GM18907 (cell line): ENCODE measurements at regions not wholly inside any gene's neighbourhood (a gene's known extent, or its start where the extent isn't known, plus 50 kb on each side); places are given as distances from the start of the nearest gene placed in this dataset.
"Not testable (repeated sequence)": the region's sequence is repeated elsewhere in the genome, so short reads cannot be mapped to it uniquely, and the experiment has no call there.

Experiments used
- ATAC-seq: cut with Tn5 transposase; IDR thresholded peaks from one replicate; pipeline ENCODE4 v1.9.1; 2021; ENCODE audit warnings: mild to moderate bottlenecking, moderate library complexity; ENCODE audit not compliant: unreplicated experiment

DNA sequence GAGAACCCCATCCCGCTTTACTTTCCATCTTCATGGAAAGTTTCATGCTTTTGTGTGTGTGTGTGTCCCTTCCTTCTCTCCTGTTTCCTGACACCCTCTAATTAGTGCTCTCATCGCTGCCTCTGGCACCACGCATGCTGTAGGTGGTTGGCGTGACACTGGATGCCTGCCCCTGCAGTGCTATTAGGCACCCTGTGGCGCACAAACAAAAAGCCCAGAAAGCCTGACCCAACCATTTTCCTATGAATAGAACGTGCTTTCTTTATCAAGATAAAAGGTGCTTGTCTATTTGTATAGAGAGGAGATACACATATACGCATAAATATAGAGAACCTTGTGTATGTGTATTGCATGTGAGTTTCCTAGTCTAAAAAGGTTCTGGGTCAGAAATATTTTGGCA lies 120.8 kb upstream of the CDCA7L start:
- no peak for ATAC-seq

DNA sequence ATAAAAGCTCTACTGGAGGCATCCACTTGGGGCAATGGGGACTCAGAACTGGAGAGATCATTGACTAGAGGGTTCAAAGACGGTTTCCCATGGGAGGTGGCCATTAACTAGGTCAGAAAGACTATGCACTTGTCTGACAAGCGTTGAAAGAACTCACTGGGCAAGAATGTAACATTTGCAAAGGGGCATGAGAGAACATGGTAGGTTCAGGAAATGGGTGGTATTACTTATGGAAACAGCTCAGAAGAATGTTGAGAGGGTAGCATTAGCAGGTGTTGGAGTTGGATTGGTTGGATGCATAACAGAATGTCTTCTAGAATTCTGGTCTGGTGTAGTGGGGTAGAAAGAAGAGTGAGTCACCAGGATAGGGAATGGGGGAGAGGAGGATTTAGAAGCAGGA lies 119.1 kb upstream of the CDCA7L start:
- no peak for ATAC-seq

DNA sequence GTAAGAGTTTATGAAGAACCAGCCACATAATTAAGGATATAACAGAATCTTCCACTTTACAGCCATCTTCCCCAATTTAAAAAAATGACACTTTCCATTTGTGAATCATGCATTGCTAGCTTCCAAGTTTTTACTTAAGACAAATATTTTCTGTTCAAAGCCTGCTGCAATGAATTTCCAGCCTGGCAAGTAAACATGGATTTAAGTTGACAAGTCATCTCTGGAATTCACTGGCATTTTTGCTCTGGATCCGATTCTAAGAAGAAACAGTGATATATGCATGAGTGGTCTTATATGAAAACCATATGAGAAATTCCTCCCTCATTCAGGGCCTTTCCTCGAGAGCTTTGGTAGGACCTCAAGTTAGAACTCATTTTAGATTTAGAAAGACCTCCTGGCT lies 116.1 kb upstream of the CDCA7L start:
- no peak for ATAC-seq

DNA sequence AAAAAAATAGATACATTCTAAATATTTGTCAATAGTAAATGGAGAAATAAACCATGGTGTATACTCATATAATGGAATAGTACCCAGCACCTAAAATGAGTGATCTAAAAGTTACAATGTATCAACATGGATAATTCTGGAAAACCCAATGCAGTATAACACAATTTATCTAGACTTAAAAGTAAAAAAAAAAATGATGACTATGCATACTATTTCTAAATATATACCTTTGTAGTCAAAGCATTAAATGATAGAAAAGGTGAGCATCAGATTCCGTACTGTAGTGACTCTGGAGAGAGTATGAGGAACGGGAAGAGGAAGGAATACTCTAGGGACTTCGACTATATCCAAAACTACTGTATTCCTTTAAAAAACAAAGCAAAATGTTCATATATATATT lies 115.2 kb upstream of the CDCA7L start:
- ATAC-seq, result no peak

DNA sequence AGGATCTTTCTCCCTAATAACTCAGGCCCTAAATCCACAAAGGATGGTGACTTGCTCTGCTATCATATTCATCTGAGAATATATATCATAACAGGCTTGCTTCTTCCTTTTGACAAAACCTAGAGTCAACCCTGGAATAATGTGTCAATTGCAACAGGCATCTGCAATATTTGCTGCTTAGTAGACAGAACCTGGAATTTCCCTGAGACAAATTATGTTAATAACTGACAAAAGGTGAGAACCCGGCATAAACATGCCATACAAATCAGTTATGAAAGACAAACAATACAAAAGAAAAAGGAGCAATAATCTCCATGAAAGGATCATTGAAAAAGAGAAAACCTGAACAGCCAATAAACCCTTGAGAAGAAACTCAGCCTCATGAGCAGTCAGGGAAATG lies 114.5 kb upstream of the CDCA7L start:
- ATAC-seq, result no peak

DNA sequence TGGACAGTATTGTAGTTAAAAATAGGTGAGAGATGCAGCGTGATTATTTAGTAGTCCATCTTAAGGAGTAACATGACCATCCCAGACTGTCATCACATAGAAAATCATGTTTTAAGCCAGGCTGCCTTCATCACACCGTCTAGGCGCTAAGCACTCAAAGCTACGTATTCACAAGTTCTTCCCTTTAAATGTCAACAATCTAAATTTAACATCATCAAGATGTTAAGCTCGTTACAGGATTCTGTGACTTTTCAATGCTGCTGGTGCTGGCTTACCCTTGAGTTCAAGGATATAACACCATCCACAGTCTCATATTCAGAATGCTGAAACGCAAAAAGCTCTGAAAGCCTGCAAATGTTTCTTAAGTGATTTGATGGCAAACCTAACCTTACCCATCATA lies 109.5 kb upstream of the CDCA7L start:
- no peak for ATAC-seq

DNA sequence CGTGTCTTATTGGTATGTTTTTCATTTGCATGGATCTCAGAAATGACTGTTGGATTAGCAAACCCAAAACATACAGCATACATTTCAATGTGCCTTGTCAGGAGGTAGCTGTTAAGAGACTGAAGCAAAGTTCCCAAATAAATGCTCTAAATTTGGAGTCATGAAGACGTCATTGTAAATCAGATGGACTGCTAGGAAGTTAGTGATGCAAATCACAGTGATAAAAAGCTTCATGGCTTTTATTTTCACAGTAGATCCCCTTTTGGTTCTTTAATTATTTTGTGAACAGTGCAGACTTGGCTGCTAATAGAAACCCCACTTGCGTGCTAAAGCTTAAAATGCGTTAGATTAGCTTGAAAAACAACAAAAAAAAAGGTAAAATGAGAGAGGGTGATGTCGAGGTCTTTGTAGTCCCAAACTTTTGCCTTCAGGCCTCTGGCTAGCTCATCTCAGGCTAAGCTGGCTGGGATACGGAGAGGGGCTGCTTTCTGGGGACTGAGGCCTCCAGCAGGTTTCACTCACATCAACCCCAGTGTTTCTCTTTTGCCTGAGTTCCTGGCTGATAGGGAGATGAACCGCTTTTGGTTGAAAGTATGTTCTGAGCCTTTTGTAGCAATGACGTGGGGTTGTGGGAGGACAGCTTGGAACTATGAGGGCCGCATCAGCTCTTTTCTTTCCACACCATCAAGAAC lies 107.1 kb upstream of the CDCA7L start:
- no peak for ATAC-seq

DNA sequence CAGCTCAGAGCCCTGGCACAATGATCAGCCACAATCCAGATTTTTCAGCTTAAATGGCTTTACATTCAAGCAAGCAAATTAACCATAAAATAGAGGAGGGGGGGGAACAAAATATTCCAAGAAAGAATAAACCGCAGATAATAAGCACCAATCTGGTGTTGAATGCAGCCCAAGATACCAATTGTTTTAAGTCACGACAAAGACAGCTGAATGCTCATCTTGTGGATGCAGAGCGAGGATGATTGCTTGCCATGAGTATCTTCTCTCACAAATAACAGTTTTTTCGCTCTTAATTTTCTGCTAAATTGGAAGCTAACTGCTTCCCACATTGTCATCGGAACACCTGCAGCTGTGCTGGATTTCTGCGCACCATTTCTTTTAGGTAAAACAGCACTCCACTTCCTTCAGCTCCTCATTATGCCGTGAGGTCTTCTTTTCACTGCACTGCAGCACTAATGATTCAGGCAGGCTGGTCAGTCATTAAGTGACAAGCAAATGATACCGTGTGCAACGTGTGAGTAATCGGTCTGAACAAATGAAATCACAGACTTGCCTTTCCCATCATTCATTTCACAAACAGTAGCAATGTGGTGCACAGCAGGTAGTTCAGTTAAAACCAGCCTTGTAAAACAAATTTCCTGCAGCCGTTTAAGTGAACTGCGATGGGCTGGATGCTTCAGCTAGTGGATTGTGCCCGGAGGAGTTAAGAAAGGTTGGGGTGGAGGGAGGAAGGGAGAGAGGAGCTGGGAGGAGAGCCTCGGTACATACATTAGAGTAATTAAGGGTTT lies 106.4 kb upstream of the CDCA7L start:
- ATAC-seq, result no peak

DNA sequence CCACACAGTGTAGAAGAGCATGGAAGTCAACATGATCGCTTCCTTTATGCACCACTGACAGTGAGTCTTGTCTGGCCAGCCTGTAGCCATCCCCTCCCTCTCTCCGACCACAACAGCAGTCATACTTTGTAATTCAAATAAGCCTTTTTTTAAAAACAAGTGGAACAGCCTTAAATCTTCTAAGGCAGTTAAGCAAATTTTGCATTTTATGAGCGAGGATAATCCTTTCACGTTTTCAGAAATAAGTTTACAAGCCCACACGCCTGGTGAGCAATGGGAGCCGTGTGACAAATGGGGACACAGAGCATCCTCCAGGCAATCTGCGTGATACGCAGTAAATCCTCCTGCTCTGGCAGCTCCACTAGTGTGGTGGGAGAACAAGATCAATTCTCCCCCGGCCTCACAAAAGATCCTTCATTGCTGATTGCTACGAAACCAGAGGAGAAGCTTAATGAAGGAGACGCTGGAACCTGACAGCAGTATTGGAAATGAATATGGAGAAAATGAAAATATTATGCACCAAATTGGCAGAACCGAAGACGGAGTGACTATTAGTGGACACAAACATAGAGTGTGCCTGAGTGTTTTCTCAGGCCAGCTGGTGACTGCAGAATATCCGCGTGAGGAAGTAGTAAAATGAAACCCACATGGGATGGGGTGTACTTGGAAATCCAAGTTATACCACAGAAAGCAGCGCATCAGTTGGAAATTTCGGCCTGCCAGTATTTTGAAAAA lies 104.2 kb upstream of the CDCA7L start:
- ATAC-seq, result no peak

DNA sequence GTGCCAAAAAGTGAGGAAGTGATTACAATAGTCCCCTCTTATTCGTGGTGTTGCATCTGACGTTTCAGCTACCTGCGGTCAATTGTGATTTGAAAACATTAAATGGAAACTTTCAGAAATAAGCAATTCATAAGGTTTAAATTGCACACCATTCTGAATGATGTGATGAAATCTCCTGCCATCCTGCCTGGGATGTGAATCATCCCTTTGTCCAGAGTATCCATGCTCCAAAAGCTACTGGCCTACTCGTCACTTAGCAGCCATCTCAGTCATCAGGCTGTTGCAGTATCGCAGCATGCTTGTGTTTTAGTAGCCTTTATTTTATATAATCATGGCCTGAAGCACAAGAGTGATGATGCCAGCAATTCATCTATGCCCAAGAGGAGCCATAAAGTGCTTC lies 97.7 kb upstream of the CDCA7L start:
- no peak for ATAC-seq

DNA sequence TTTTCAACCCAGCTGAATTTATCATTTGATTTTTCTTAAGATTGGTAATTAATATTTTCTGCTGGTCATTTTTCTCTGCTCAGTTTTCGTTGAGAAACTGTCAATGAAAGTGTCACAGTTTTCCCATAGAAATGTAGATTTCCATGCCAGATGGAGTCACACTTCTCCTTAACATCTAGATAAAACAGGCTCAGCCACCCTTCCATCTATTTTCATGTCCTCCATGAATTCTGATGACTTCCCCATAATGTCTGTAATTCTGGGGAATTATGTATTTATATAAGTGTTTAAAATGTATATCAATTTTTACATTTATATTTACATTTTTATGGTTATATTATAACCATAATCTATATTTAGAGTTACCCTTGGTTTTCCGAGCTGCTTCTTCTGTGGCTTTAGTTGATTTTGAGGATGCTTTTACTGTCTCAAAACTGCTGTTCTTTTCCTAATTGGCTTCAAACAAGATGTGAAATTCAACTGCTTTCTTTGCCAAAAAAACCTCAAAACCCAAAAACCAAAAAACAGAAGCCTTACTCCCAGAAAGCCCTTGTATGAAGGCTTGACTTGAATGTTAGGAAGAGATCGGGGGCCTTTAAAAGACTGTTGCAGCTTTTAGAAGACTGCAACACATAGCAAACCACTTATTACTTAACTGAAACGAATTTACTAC lies 95.4 kb upstream of the CDCA7L start:
- no peak for ATAC-seq

DNA sequence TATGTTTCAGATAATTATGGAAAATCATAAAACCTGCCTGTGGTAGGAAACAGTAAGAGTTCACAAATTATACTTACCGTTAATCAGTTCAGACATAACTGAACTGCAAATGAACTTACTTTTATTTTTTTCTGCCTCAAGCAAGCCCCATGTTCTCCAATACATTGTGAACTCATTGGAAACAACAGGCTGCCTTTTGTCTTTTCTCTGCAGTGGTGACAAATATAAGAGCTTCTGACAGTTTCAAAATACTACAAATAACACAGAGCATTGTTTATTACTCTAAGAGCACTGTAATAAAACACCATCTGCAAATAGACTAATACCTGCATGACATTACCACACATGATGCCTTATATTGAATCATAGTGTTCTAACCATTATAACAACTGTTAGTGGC lies 94.0 kb upstream of the CDCA7L start:
- no peak for ATAC-seq

DNA sequence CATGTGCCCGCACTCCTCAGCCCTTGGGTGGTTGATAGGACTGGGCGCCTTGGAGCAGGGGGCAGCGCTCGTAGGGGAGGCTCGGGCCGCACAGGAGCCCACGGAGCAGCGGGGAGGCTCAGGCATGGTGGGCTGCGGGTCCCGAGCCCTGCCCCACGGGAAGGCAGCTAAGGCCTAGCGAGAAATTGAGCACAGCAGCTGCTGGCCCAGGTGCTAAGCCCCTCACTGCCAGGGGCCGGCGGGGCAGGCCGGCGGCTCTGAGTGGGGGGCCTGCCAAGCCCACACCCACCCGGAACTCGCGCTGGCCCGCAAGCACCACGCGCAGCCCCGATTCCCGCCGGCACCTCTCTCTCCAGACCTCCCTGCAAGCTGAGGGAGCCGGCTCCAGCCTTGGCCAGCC lies 86.7 kb upstream of the CDCA7L start:
- not testable (repeated sequence) for ATAC-seq

DNA sequence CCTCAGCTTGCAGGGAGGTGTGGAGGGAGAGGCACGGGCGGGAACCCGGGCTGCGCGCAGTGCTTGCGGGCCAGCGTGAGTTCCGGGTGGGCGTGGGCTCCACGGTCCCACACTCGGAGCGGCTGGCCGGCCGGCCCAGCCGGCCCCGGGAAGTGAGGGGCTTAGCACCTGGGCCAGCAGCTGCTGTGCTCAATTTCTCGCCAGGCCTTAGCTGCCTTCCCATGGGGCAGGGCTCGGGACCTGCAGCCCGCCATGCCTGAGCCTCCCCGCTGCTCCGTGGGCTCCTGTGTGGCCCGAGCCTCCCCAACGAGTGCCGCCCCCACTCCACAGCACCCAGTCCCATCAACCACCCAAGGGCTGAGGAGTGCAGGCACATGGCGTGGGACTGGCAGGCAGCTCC lies 83.0 kb upstream of the CDCA7L start:
- not testable (repeated sequence) for ATAC-seq

DNA sequence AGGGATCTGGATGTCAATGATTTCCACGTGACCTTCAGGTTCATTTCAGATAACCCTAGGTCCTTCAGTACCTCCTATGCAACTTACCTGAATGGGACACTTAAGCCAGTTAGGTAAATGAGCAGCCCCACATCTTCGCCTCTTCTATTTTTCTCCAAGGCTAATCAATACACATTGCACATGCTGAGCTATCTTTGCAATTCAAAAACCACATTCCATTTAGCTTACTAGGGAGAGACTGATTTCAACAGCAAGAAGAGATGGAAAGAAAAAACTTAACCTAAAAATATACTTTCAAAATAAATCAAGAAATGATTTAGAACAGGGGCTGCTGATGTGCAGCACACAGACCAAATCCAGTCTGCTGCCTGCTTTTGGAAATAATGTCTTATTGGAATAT lies 81.8 kb upstream of the CDCA7L start:
- ATAC-seq, result no peak

DNA sequence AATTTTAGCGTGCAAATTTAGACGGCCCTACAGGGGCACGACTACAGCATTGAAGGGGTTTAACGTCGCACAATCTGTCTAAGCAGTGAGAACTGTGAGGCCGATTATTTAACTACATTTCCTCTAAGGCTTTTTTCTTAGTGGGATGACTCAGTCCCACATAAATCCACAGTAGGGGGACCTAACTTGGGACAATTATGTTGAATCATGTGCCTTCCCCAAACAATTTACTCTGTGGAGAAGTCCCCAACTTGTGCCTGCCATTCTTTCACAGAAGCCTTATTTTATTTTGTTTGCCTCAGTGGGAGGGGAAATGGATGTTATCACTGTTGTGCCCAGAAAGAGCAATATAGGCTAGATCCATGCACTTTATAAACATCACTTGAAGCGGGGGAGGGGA lies 80.3 kb upstream of the CDCA7L start:
- ATAC-seq, result no peak

DNA sequence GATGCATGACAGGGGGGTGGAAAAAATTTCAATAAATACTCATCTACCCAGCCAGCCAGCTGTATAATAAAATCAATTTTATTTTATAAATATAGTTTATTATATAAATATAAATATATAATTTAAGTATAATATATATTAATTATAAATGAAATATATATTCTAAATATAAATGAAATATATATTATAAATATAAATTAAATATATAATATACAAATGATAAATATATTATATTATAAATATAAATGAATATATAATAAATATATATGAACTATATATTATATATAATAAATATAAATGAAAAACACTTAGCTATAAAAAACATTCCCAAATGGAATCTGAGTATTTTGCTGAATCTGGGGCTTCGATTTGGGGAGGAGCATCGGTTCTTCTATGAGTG lies 79.4 kb upstream of the CDCA7L start:
- no peak for ATAC-seq

DNA sequence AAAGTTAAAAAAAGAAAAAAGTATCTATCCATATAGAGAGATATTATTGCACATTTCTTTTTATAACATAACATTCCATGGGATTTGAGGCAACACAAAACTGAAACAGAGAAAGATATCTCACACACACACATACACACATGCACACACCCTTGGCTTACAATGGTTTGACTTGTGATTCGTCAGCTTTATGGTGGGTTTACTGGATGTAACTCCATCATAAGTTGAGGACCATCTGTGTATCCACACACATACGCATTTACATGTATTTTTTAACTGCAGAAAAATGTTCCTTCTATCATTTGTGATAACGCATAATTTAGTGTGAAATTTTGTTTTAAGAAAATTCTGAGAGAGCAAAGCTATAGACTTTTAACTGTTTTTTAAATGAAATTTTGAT lies 74.2 kb upstream of the CDCA7L start:
- ATAC-seq, result no peak

DNA sequence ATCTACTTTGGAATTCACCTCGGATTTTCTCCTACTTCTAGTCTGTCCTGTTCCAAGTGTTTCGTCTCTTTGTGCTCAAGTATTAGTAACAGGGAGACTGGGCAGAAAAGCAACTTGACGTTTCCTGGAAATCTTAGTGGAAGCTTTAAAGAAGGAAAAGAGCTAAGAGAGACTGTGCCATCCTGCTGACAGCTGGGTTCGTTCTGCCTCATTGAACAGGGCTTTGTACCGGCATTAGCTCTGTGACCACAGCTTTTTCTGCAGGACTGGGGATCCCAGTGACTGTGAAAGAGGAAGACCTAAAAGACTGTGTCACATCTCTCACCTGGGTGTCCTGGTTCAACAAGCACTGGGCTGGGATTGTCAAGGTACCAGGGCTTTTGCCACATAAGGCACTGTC lies 70.8 kb upstream of the CDCA7L start:
- peak; percentile 65 for ATAC-seq

DNA sequence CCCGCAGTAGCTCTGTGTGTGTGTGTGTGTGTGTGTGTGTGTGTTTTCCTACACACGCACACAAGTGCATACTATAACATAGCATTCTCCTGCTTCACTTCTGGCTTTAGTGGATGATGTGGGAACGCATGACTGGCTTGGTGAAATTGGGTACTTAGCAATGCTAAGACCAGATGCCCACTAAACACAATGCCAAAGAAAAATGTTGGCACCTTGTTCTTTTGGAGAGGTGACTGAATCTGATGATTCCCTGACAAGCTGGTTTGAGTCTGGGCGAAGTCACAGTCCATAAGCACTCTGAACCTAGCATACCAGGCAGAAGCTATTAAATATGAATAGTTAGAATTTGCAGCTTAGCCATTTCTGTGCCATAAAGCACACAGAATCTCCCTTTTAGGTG lies 68.0 kb upstream of the CDCA7L start:
- no peak for ATAC-seq

DNA sequence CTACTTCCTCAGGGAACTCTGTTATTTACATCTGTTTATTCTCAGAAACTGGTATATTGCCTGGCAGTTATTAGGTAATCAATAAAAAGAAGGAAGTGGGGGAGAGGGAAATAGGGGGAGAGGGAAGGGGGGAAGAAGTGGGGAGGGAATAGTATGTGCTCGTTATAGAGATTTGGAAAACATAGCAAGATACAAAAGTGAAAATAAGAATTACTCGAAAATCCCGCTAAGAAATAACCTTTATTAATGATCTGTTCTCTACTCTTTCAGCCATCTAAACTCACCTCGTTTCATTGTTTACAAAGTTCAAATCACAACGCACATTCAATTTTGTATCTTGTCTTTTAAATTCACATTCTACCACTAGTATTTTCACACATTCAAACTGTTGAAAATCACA lies 63.0 kb upstream of the CDCA7L start:
- ATAC-seq, result no peak

DNA sequence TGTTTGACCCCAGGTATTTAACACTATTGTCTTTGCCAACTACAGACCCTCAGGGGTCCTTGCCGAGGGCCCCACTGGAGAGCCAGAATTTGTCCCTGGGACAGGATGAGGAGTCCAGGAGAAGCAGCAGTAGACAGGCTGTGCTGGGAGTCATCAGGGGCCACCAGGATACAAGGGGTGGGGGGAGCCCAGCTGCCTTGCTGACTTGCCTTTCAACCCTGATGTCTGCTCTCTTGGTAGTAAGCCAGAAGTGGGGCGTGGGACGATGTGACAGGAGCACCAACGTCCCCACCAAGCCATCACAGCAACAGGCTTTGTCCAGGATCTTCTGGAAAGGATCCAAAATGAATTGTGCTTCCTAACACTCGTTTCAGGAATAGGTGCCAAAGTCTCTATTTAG lies 62.4 kb upstream of the CDCA7L start:
- no peak for ATAC-seq
